Activated CD8-positive, alpha-beta memory T cell treated with anti-CD3 and anti-CD28 coated beads, Interleukin-2, amount 10 ng/mL, durations not matched to agents 7 days and 5 days (primary cell): ENCODE measurements at regions not wholly inside any gene's neighbourhood (a gene's known extent, or its start where the extent isn't known, plus 50 kb on each side); places are given as distances from the start of the nearest gene placed in this dataset.

ENCODE experiments used
- ATAC-seq: fragments of 150-1000 bp; cut with Tn5 transposase; one replicate; pipeline ENCODE4 v1.10.0; 2021; ENCODE audit warnings: moderate library complexity
- CTCF ChIA-PET: fragments of 350-600 bp; sonication (Branson Sonifier 250); formaldehyde crosslinking; loops from one replicate; lab custom pipeline; 2021; ENCODE audit warnings: antibody characterized with exemption; lab: Charles Lee
- DNase-seq: peaks from one replicate; pipeline ENCODE4 v3.0.0-alpha.2; 2020
- H3K27ac Mint-ChIP-seq: one replicate; pipeline ENCODE4 v1.8.0; 2021; ENCODE audit warnings: mild to moderate bottlenecking, mixed read lengths
- H3K27me3 Mint-ChIP-seq: one replicate; pipeline ENCODE4 v1.8.0; 2021; ENCODE audit warnings: mixed read lengths
- H3K36me3 Mint-ChIP-seq: one replicate; pipeline ENCODE4 v1.8.0; 2021; ENCODE audit warnings: mild to moderate bottlenecking, mixed read lengths
- H3K4me1 Mint-ChIP-seq: one replicate; pipeline ENCODE4 v1.8.0; 2021; ENCODE audit warnings: mixed read lengths
- H3K4me3 Mint-ChIP-seq: one replicate; pipeline ENCODE4 v1.8.0; 2021; ENCODE audit warnings: mild to moderate bottlenecking, moderate library complexity, mixed read lengths
- H3K9me3 Mint-ChIP-seq: one replicate; pipeline ENCODE4 v1.8.0; 2022; ENCODE audit warnings: low read depth, mixed read lengths

GRCh38 chr14:101478096-101478495 lies 83.2 kb upstream of the DIO3 start:
- no peaks in the 10 kb centered on the region for H3K4me1 Mint-ChIP-seq
- peaks cover 4% of the 10 kb centered on the region for H3K27me3 Mint-ChIP-seq
- no peaks in the 10 kb centered on the region for H3K9me3 Mint-ChIP-seq
- no peak for ATAC-seq
- no peak overlapping the region for H3K4me3 Mint-ChIP-seq
- H3K27ac Mint-ChIP-seq = no peak overlapping the region
- CTCF ChIA-PET = no interaction called here
- DNase-seq = no peak
- no peaks in the 10 kb centered on the region for H3K36me3 Mint-ChIP-seq

GRCh38 chr14:101478796-101479410 lies 82.4 kb upstream of the DIO3 start:
- CTCF ChIA-PET = no interaction called here
- Mint-ChIP-seq H3K27me3 (peaks cover 6% of the 10 kb centered on the region), H3K27ac (no peak overlapping the region), H3K4me1 (no peaks in the 10 kb centered on the region), H3K9me3 (no peaks in the 10 kb centered on the region), H3K4me3 (no peak overlapping the region), H3K36me3 (no peaks in the 10 kb centered on the region)
- ATAC-seq (no peak), DNase-seq (no peak)

DNA sequence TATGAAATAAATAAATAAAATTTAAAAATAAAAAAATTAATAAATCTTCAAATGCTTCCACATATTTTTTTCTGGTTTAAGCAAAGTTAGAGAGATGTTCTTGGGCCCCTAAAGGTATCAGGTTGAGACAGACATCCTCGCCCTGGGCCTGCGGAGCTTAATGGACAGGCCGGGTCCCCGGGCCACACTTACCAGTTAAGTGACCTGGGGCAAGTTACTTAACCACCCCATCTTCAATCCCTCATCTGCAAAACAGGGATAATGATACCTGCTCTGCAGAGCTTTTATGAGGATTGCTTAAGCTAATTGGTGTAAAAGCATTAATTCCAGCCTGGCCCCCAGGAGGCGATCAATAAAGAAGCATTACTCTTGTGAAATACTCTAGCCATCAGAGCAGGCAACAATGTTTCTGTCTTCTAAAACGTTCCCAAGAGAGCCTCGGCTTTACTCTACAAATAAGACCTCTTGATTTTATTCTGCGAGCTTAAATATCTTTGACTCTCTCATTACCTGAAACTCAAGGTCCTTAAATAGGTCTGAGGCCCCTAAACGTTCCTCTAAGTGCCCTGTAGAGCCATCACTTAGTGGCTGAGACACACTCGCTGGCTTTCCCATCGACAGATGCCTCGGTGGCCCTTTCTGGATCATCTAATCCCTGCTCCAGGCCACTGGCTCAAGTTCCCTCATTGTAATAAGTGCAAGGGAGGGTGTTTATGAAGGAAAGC lies 81.1 kb upstream of the DIO3 start:
- Mint-ChIP-seq H3K27ac (no peak overlapping the region), H3K4me3 (no peak overlapping the region), H3K27me3 (peaks cover 6% of the 10 kb centered on the region), H3K4me1 (no peaks in the 10 kb centered on the region), H3K9me3 (no peaks in the 10 kb centered on the region), H3K36me3 (no peaks in the 10 kb centered on the region)
- no peak for ATAC-seq
- CTCF ChIA-PET = no interaction called here
- DNase-seq = no peak

GRCh38 chr14:101480747-101481530 lies 80.4 kb upstream of the DIO3 start:
- H3K27me3 Mint-ChIP-seq = peaks cover 12% of the 10 kb centered on the region
- no peak overlapping the region for H3K27ac Mint-ChIP-seq
- ATAC-seq = no peak

GRCh38 chr14:101481557-101481956 lies 79.7 kb upstream of the DIO3 start:
- ATAC-seq (no peak), DNase-seq (no peak)
- Mint-ChIP-seq H3K27ac (no peak overlapping the region), H3K9me3 (no peaks in the 10 kb centered on the region), H3K27me3 (peaks cover 13% of the 10 kb centered on the region), H3K4me1 (no peaks in the 10 kb centered on the region), H3K36me3 (no peaks in the 10 kb centered on the region), H3K4me3 (no peak overlapping the region)
- CTCF ChIA-PET = no interaction called here

More at GRCh38 chr14:101480747-101481530, 80.4 kb upstream of the DIO3 start:
- Mint-ChIP-seq H3K9me3 (no peaks in the 10 kb centered on the region), H3K4me1 (no peaks in the 10 kb centered on the region), H3K4me3 (no peak overlapping the region), H3K36me3 (no peaks in the 10 kb centered on the region)
- CTCF ChIA-PET = no interaction called here
- no peak for DNase-seq

DNA sequence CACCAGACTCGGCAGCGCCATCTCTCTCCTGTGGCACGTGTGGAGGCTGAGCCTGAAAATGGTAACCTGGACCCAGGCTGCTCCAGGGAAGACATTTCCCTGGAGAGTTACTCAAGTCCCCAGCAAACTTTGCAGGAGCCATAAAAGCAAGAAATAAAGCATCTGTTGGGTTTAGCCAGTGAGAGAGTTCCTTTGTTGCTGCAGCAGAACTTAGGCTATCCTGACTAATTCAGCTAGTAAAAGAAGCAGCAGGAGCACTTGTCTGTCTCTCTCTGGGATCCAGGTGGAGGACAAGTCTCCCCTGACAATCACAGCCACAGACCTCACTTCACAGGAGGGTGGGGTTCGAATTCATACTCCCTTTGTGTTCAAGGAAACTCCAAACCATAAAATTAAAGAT lies 79.2 kb upstream of the DIO3 start:
- H3K27ac Mint-ChIP-seq = no peak overlapping the region
- DNase-seq (no peak), ATAC-seq (no peak)
- no peaks in the 10 kb centered on the region for H3K4me1 Mint-ChIP-seq
- no peaks in the 10 kb centered on the region for H3K36me3 Mint-ChIP-seq
- peaks cover 13% of the 10 kb centered on the region for H3K27me3 Mint-ChIP-seq
- CTCF ChIA-PET = no interaction called here
- no peaks in the 10 kb centered on the region for H3K9me3 Mint-ChIP-seq
- H3K4me3 Mint-ChIP-seq = no peak overlapping the region

GRCh38 chr14:101483829-101484228 lies 77.5 kb upstream of the DIO3 start:
- H3K27ac Mint-ChIP-seq = no peak overlapping the region
- no peak overlapping the region for H3K4me3 Mint-ChIP-seq
- H3K36me3 Mint-ChIP-seq = no peaks in the 10 kb centered on the region
- H3K4me1 Mint-ChIP-seq = no peaks in the 10 kb centered on the region
- DNase-seq (no peak), ATAC-seq (no peak)
- H3K9me3 Mint-ChIP-seq = no peaks in the 10 kb centered on the region
- CTCF ChIA-PET = no interaction called here
- H3K27me3 Mint-ChIP-seq = peaks cover 20% of the 10 kb centered on the region

GRCh38 chr14:101489092-101489760 lies 72.1 kb upstream of the DIO3 start:
- Mint-ChIP-seq H3K4me1 (no peaks in the 10 kb centered on the region), H3K9me3 (no peaks in the 10 kb centered on the region), H3K27ac (no peak overlapping the region), H3K27me3 (peaks cover 18% of the 10 kb centered on the region), H3K4me3 (no peak overlapping the region), H3K36me3 (no peaks in the 10 kb centered on the region)
- DNase-seq = no peak
- ATAC-seq = no peak
- CTCF ChIA-PET = interaction anchor here (0.8 kb wide), 1 partner anchor 36 kb away, joined by 4 read pairs; no protein-coding TSS in a partner anchor

DNA sequence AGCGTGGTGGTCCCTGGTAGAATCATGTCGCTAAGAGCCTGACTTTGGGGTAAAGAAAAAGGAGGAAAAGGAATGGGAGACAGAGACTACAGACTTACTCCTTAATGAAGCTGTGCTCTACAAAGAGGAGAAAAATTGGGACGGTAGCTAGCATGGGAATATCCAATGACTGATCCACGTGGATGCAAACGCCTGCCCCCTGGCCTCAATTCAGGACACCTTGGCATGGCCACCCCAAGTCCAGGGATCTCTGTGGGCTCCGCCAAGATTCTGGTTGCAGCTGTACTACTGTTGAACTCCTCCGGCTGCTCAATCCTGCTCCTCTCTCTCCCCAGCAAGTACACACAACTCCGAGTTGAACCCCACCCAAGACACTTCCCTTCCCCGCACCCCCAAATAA lies 70.5 kb upstream of the DIO3 start:
- H3K9me3 Mint-ChIP-seq = no peaks in the 10 kb centered on the region
- H3K36me3 Mint-ChIP-seq = no peaks in the 10 kb centered on the region
- DNase-seq (no peak), ATAC-seq (no peak)
- H3K27me3 Mint-ChIP-seq = peaks cover 14% of the 10 kb centered on the region
- H3K27ac Mint-ChIP-seq = no peak overlapping the region
- no peaks in the 10 kb centered on the region for H3K4me1 Mint-ChIP-seq
- CTCF ChIA-PET = no interaction called here
- H3K4me3 Mint-ChIP-seq = no peak overlapping the region

DNA sequence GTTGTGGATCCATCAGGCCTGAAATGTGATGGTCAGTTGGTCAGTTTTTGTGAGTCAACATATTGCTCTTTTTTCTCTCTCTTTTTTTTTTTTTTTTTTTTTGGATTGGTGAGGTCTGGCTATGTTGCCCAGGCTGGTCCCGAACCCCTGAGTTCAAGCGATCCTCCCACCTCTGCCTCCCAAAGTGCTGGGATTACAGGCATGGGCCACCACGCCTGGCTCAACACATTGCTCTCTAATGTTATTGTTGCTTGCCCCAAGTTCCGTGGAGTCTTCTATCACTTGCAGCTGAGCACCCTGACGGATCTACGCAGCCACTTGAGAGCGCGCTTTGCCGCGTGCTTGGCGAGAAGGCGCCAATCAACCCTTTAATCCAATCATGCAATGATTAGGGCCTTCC lies 69.5 kb upstream of the DIO3 start:
- CTCF ChIA-PET = no interaction called here
- H3K9me3 Mint-ChIP-seq = no peaks in the 10 kb centered on the region
- ATAC-seq = no peak
- H3K4me3 Mint-ChIP-seq = no peak overlapping the region
- no peaks in the 10 kb centered on the region for H3K36me3 Mint-ChIP-seq
- peaks cover 12% of the 10 kb centered on the region for H3K27me3 Mint-ChIP-seq
- H3K4me1 Mint-ChIP-seq = no peaks in the 10 kb centered on the region
- H3K27ac Mint-ChIP-seq = no peak overlapping the region
- no peak for DNase-seq

DNA sequence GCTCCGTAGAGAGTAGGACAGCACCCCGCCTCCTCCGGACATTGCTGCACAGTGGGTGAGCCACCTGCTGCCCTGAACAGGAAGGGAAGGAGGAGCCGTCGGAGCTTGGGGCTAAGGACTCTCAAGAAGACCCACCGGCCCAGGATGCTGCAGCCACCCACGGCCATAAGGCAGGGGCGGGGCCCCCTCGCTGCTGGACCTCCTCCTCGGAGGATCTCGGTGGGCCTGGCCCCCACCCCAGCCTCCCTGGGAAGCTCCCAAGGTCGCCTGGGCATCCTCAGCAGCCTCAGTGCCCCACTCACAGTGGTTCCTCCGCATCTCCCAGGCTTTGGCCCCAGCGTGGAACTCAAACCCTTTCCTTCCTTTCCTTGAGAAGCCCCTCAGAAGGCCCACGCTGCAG lies 68.6 kb upstream of the DIO3 start:
- H3K4me3 Mint-ChIP-seq = no peak overlapping the region
- H3K9me3 Mint-ChIP-seq = no peaks in the 10 kb centered on the region
- no peaks in the 10 kb centered on the region for H3K36me3 Mint-ChIP-seq
- no peaks in the 10 kb centered on the region for H3K4me1 Mint-ChIP-seq
- ATAC-seq = no peak
- no peak for DNase-seq
- CTCF ChIA-PET = no interaction called here
- no peak overlapping the region for H3K27ac Mint-ChIP-seq
- H3K27me3 Mint-ChIP-seq = peaks cover 14% of the 10 kb centered on the region

GRCh38 chr14:101494826-101495225 lies 66.5 kb upstream of the DIO3 start:
- CTCF ChIA-PET = no interaction called here
- peaks cover 7% of the 10 kb centered on the region for H3K27me3 Mint-ChIP-seq
- H3K4me1 Mint-ChIP-seq = no peaks in the 10 kb centered on the region
- no peaks in the 10 kb centered on the region for H3K36me3 Mint-ChIP-seq
- DNase-seq (no peak), ATAC-seq (no peak)
- no peak overlapping the region for H3K4me3 Mint-ChIP-seq
- no peak overlapping the region for H3K27ac Mint-ChIP-seq
- H3K9me3 Mint-ChIP-seq = no peaks in the 10 kb centered on the region

- Mint-ChIP-seq H3K9me3 (no peaks in the 10 kb centered on the region), H3K4me1 (no peaks in the 10 kb centered on the region), H3K27me3 (peaks cover 6% of the 10 kb centered on the region), H3K4me3 (no peak overlapping the region), H3K36me3 (no peaks in the 10 kb centered on the region), H3K27ac (no peak overlapping the region)
- no peak for DNase-seq
- ATAC-seq = no peak
- CTCF ChIA-PET = no interaction called here
These were observed 66.0 kb upstream of the DIO3 start for GRCh38 chr14:101495284-101495683.
